ENCODE measurements at regions not wholly inside any gene's neighbourhood (a gene's known extent, or its start where the extent isn't known, plus 50 kb on each side); places are given as distances from the start of the nearest gene placed in this dataset.

DNA sequence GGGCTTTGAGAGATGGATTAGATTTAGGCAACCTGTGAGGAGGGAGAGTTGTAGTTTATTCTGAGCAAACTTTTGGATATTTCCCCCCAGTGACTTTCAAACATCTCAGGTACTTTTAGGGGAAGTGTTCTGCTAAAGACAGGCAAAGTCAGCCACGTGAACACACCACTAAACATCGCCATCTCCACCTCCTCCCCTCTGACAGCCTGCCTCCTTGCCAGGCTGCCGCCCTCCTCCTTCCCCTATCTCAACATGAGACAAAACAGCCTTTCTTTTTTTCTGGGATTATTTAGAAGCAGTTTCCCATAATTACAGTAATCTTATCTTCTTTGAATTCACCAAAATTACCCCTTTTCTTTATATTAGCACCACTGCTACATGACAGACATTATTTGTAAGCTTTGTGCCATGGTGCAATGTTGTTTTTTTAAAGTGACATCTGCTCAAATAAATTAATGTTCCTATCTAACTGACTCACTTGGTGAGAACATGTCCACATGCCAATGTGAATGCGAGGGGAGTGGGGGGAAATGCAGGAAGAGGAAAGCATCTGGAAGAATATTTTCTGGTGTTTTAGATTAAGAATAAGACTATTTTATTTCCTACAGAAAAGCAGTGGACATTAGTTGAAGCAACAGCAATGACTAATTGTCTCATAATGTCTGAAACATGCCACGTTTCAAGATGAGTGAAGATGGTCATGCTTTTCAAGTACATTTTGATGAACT lies 147.8 kb upstream of the ATP1B1 start:
- TF ChIP-seq POLR2A (IDR thresholded peaks at IDR 0.05): no peak
- TF ChIP-seq, protein P1, sequence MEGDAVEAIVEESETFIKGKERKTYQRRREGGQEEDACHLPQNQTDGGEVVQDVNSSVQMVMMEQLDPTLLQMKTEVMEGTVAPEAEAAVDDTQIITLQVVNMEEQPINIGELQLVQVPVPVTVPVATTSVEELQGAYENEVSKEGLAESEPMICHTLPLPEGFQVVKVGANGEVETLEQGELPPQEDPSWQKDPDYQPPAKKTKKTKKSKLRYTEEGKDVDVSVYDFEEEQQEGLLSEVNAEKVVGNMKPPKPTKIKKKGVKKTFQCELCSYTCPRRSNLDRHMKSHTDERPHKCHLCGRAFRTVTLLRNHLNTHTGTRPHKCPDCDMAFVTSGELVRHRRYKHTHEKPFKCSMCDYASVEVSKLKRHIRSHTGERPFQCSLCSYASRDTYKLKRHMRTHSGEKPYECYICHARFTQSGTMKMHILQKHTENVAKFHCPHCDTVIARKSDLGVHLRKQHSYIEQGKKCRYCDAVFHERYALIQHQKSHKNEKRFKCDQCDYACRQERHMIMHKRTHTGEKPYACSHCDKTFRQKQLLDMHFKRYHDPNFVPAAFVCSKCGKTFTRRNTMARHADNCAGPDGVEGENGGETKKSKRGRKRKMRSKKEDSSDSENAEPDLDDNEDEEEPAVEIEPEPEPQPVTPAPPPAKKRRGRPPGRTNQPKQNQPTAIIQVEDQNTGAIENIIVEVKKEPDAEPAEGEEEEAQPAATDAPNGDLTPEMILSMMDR (IDR thresholded peaks at IDR 0.05): no peak
- TF ChIP-seq EP300 (IDR thresholded peaks at IDR 0.05): no peak

Measured in tibial nerve (tissue), 4 donors.